HG03571 (cell line): ENCODE measurements at regions not wholly inside any gene's neighbourhood (a gene's known extent, or its start where the extent isn't known, plus 50 kb on each side); places are given as distances from the start of the nearest gene placed in this dataset.
"Not testable (repeated sequence)": the region's sequence is repeated elsewhere in the genome, so short reads cannot be mapped to it uniquely, and the experiment has no call there.

Experiments
- ATAC-seq: cut with Tn5 transposase; IDR thresholded peaks from one replicate; pipeline ENCODE4 v1.9.1; 2021; ENCODE audit not compliant: unreplicated experiment

DNA sequence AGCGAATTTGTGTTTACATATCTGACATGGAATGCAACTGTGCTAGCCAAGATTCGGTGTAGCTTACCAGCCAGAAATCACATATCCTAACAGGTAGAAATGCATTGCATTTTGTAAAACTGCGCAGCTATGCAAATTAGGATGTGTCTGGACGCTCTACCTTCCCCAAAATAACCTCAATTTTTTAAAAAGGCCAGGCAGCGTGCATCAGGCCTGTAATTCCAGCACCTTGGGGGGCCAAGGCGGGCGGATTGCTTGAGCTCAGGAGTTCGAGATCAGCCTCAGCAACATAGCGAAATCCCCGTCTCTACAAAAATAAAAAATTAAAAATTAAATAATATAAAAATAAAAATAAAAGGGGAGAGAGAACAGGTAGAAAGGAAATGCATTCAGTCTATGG is 305.0 kb downstream of the TYW1 start:
- ATAC-seq = no peak

DNA sequence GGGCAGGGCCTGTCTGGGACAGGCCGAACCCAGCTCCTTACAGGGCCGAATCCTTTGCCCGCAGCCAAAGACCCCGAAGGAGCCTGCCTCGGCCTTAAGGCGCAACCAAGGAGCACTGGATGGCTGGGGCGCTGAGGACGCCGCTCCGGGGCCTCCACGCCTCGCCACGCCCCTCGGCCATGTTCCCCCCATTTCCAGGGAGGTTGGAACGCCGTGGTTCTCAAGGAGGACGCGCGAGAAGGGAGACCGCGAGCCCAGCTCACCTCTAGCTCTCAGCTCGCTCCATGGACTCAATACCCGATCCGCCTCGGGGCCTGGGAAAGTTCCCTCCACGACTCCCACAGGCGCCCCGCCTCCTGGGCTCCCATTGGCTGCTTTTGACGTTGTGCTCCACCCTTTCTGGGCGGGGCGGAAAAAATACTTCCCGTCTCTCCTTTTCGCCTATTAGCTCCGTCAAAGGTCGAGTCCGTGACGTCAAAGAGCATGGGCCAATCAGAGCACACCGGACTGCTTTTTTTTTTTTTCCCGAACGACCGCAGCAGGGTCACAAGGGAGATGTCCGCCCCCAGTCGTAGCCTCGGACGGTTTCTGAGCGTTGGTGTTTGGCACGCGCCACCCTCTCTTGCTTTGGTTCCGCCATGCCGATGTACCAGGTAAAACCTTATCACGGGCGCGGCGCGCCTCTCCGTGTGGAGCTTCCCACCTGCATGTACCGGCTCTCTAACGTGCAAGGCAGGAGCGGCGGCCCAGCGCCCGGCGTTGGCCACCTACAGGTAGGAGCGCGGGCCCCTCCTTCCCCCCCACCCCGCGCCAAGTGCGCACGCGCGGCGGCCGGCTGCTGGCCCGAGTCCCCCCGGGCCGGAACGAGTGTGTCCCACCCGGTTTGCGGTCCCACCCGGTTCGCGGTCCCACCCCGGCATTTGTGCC is 305.7 kb downstream of the TYW1 start:
- peak; percentile 77 for ATAC-seq

DNA sequence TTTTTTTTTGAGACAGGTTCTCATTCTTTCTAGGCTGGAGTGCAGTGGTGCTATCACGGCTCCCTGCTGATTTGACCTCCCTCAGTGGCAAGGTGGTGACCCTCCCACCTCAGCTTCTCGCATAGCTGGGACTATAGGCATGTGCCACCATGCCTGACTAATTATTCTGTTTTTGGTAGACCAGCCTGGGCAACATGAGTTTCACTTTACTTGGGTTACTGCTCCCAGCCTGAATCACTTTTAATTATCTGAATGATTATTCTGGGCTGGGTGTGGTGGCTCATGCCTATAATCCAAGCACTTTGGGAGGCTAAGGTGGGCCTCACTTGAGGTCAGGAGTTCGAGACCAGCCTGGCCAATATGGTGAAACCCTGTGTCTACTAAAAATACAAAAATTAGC is 308.2 kb downstream of the TYW1 start:
- not testable (repeated sequence) for ATAC-seq

DNA sequence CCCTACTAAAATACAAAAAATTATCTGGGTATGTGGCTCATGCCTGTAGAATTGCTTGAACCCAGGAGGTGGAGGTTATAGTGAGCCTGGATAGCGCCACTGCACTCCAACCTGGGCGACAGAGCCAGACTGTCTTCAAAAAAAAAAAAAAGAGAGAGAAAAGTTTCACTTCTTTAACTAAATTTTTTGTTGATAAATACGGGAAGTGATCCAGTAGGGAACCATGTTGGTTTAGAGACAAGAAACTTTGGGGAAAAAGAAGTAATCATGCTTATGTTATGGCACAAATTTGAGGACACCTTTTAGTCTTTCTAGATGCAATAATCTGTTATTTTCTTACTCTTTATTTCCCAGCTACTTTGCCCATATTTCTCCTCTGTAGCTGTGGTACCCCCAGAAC is 309.7 kb downstream of the TYW1 start:
- no peak for ATAC-seq

DNA sequence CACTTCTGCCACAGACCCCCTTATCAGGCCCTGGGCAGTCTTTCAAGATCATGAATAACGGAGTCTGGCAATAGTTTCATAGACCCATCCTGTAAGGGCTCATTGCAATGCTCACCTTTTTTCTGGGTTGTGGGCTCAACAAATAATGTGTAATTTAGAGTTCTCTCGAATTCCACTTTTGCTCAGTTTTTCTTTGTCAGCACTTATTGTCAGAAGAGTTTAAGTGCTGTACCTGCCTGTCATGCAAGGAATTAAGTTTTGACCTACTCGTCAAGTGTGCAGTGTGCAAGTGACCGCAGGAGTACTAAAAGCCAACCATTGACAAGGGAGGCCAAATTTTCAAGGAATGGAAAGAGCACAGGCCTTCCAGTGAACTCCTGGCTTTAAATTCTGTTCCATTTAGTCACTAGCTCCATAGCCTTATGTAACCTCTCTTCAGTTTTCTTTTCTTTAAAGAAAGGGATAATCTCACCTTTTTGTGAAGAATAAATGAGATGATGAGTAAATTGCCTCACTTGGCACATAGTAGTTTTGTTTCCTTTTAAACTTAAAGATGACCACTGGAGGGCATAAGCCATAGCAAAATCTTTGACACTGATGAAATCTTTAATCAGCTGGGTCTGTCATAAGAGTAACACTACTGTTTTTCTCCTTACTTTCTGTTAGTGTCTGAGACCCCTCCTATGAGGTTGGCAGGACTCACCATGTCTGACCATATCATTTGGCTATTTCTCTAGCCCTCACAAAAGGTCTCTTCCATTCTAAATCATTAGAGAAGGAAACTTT is 313.3 kb downstream of the TYW1 start:
- no peak for ATAC-seq

DNA sequence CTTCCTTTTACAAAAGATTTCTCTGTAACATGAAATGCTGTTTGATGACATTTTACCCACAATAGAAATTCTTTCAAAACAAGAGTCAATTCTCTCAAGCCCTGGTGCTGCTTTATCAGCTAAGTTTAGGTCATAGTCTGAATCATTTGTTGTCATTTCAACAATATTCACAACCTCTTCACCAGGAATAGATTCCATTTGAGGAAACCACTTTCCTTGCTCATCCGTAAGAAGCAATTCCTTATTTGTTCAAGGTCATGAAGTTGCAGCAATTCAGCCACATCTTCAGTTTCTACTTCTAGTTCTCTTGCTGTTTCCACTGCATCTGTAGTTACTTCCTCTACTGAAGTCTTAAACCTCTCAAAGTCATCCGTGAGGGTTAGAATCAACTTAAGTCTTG is 315.3 kb downstream of the TYW1 start:
- no peak for ATAC-seq

DNA sequence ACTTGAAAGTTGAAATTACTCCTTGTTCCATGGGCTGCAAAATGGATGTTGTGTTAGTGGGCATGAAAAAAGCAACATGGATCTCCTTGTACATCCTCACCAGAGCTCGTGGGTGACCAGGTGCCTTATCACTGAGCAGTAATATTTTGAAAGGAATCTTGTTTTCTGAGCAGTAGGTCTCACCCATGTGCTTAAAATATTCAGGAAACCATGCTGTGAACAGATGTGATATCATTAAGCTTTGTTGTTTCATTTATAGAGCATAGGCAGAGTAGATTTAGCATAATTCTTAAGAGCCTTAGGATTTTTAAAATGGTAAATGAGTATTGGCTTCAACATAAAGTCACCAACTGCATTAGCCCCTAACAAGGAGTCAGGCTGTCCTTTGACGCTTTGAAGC is 316.6 kb downstream of the TYW1 start:
- no peak for ATAC-seq

DNA sequence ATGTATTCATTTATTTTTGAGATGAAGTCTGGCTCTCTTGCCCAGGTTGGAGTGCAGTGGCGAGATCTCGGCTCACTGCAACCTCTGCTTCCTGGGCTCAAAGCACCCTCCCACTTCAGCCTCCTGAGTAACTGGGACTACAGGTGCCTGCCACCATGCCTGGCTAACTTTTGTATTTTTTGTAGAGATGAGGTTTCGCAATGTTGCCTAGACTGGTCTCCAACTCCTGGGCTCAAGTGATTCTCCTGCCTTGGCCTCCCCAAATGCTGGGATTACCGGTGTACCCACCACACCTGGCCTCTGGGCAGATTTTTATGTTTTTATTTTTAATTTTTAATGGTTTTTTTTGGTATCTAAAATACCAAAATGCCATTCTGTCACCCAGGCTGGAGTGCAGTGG is 320.3 kb downstream of the TYW1 start:
- ATAC-seq = not testable (repeated sequence)

DNA sequence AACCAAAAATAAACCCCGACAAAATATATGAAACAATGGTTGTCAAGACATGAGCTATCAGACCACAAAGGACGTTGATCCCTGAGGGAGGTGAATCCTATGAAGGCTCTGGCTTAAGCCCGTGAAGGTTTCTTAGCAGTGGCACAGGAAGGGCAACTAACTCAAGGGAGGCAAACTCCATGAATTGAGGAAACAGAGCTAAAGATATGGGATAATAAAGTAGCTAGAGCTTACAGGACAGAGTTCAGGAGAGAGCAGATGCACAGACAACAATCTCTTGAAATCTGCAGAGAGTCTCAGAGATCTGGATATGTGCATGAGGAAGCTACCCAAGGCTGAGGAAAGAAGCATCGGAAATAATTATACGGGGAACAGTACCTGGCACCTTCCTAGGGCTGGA is 331.6 kb downstream of the TYW1 start:
- not testable (repeated sequence) for ATAC-seq

DNA sequence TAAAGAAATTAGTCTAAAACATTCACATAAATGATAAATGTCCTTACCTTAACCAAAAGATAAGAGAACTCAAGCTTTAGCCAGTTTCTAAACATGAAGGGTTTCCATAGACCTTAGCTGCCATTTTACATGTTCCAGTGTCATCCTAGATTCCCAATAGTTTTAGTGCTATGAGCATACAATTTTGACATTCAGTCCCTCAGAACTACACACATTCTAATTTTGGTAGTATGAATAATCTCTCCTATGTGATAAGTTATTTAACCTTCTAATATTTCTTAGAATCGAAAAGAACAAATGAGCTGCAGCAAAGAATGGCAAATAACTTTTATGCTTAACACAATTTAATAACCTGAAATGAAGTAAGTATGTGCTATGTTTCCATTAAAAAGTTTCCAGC is 338.5 kb downstream of the TYW1 start:
- ATAC-seq = not testable (repeated sequence)

DNA sequence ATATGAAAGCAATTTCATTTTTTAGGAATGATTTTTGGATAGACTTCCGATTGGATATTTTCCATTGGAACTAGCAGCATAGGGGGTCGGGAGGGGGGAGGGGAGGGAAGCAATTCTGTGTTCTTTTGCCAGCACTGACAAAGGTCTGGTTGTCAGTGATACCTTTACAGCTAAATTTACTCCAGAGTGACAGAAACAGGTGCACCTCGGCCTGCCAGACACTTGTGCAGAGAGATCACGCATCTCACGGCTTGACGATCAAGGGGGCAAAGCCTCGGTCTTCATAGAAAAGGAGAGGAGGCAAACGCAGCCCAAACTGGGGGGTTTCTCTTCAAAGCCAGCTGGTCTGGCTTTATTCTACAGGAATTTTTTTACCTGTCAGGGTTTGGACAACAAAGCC is 339.0 kb downstream of the TYW1 start:
- not testable (repeated sequence) for ATAC-seq

DNA sequence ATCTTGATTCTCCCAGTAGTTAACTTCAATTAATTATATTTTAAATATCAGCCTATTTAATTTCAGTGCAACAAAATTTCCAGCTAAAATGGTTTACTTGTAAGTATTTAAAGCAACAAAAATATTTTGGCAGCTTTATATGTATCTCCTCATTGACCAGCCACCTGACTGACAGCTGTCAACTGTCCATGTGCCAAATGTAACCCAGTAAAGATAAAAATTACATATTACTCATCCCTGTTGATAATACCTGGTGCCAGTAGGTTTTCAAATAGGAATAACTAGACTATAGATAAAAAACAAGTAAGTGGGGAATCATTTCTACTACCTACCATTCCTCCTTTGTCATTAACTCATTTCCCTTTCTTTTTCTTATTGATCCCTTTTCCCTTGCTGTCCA is 341.9 kb downstream of the TYW1 start:
- not testable (repeated sequence) for ATAC-seq

DNA sequence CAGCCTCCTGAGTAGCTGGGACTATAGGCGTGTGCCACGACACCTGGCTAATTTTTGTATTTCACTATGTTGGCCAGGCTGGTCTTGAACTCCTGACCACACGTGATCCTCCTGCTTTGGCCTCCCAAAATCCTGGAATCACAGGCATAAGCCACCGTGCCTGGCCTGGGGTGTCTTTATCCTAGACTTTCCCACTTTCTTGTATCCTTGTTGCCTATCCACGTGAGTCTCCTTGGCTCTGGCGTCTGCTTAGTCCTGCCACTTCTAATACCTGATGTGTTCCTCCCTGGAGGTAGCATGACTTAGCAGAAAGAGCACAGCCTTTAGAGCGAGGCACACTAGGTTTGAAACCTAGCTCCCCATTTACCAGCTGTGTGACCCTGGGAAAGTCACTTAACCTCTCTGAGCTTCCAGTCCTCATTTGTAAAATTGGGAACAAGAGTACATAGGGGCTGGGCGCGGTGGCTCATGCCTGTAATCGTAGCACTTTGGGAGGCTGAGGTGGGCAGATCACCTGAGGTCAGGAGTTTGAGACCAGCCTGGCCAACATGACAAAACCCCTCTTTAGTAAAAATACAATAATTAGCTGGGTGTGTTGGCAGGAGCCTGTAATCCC is 344.6 kb downstream of the TYW1 start:
- ATAC-seq = no peak

DNA sequence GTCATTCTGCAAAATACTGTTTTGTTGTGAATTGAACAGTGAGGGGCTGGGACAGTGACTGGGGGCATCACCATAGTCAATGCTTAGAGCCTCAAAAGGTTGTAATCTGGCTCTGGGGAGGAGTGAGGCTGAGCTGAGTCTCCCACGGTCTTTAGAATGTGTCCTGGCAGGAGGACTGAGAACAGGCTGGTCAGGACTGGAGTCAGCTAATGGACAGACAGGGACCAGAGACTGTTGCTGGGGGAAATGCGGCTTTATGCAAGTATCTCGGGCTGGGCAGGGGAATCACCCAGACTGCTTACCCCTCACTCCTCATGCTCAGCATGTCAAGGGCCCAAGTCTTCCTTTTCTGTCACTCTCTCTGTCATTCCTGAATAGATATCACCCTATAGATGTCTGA is 346.5 kb downstream of the TYW1 start:
- ATAC-seq = no peak

DNA sequence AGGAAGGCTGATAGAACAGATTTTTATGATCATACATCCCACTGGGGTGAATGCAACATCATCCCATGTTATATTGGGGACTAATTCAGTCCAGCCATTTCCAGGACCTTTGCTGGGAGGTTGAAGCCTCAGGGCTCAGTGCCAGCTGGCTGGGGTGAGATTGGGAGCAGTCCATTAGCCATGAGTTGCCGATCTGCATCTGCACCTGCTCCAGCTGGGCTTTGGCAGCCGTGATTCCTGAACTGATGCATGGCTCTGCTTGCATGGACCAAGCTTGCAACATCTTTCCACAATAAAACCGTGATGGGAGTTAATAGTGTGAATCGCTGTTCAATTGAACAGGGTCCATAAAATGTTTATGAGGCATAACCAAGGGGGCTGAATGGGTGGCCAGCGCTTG is 346.9 kb downstream of the TYW1 start:
- no peak for ATAC-seq

DNA sequence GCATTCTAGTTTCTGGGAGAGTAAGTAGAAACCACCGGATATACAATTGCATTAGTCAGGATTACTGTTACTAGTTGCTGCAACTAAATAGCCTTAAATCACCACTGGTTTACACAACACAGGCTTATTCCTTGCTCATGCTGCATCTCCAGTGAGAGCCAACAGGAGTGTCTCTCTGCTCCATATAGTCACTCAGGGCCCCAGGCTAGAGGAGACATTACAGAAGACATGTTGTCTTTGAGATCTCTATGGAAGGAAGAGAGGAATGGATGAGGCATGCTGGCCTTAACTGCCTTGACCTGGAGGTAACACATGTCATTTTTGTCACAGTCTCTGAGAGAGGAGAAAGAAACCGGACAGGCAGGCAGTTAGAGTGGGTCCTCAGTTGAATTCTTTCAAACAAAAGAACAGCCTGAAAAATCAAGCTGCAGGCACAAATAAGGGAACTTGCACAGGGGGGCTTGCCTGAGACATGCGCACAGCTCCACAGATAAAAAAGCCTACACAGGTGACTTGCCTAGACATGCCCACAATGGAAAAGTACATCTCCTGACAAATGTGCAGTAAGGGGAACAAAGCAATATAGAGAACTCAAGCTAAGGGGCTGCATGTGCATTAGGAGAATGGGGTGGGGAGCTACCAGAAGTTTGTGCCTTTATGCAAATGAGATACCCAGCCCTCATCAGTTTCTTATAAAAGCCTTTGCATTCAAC is 348.0 kb downstream of the TYW1 start:
- ATAC-seq = no peak

DNA sequence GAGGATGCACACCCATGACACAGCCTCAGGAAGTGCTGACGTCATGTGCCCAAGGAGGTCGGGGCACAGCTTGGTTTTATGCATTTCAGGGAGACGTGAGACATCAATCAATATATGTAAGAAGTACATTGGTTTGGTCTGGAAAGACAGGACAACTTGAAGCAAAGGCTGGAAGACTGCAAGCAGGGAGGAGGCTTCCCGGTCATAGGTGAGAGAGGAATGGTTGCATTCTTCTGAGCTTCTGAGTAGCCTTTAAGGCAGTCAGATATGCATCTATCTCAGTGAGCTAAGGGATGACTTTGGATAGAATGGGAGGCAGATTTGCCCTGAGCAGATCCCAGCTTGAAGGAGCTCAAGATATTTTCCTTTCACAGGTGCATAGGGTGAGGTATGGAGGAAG is 349.5 kb downstream of the TYW1 start:
- ATAC-seq = no peak

DNA sequence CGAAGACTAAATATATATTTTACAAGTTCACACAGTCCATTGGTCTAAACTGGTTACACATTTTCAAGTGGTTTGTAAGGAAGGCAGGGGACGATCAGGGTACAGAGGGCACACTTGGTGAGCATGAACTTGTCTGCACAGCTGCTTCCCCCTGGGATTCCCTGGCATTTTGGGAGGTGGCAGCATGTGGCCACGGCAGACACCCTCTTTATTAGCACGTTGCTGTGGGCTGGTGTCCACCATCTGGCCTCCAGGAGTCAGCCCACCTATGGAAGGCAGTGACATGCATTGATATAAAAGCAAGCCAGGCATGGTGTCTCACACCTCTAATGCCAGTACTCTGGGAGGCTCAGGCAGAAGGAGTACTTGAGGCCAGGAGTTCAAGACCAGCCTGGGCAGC is 350.2 kb downstream of the TYW1 start:
- ATAC-seq = no peak

DNA sequence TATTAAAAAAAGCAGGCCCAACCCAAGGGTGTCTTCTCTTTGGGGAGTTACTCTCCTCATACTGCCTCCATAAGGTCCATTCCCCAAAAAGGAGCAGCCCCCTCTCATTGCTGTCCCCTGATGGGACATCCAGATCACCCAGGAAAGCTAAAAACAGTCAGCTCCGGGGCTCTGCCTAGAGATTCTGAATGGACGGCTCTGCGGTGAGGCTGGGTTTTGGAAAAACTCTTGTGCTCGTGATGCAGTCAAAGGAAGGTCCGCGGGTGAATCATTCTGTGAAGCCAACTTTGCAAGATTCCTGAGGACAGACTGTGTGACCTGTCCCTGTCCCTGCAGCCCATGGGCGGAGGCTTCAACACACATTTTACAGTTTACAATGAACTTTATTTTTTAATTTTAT is 351.5 kb downstream of the TYW1 start:
- no peak for ATAC-seq

DNA sequence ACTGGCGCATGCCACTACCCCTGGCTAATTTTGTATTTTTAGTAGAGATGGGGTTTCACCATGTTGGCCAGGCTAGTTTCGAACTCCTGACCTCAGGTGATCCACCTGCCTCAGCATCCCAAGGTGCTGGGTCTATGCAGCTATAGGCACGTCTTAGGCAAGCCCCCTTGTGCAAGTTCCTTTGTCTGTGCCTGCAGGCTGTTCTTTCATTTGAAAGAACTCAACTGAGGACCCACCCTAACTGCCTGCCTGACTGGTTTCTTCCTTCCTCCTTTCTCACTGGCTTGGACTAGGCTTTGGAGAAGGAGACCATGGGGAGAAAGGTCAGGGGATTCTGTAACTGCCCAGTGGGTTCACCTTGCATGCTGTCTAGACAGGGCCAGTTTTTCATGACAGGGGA is 361.0 kb downstream of the TYW1 start:
- not testable (repeated sequence) for ATAC-seq

DNA sequence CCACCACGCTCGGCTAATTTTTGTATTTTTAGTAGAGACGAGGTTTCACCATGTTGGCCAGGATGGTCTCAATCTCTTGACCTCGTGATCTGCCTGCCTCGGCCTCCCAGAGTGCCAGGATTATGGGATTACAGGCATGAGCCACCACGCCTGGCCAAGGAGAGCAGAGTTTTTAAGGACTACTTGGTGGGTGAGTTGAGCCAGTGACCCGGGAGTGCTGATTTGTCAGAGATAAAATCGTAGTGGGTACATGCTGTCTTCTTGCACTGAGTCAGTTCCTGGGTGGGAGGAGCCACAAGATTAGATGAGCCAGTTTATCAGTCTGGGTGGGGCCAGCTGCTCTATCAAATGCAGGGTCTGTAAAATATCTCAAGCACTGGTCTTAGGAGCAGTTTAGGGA is 361.7 kb downstream of the TYW1 start:
- not testable (repeated sequence) for ATAC-seq
